ENCODE measurements at regions not wholly inside any gene's neighbourhood (a gene's known extent, or its start where the extent isn't known, plus 50 kb on each side); places are given as distances from the start of the nearest gene placed in this dataset.

DNA sequence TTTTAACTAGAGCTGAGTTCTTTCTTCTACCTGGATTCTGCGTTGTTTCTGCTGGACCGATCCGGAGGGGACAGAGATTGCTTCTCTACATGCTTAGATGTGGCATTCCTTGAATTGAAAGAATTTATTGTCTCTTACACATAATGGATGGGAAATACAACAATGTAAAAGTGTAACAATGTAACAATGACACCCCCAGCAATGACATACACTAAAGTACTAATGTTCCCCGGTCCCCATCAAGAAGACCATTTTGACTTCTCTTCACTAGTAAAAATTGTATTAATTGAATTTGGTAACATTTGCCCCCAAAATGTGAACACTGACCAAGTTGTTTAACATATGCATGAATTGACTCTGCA is 760.2 kb downstream of the TAF11L14 start:
- H3K27me3 ChIP-seq (ENCODE audit: control insufficient read depth in 1 of 2, insufficient read depth in 2 of 2, low read length in 2 of 2), result no peaks in the 10 kb centered on the region
- BruUV-seq (replicated peaks), result no TSS peak
- ChIA-PET CTCF (ENCODE audit: low intra/inter-chr PET ratio, low total read pairs) (interaction anchor here (0.8 kb wide), 1 partner anchor 304 kb away, joined by 5 read pairs; no protein-coding TSS in a partner anchor), POLR2A (no interaction called here)
- 3% methylated on average over 4 of the region's 4 CpGs for WGBS (ENCODE audit: low lambda C conversion rate)
- H3K27ac ChIP-seq (ENCODE audit: extremely low read length, insufficient read depth, low read length), result no peak overlapping the region
- H4K20me1 ChIP-seq (ENCODE audit: insufficient read depth, low read length), result no peaks in the 10 kb centered on the region
- DNase-seq (ENCODE audit: low spot score), result no peak
- intact Hi-C loops (cut with micrococcal nuclease; ENCODE audit: unreplicated experiment), result loop anchor here (1.0 to 10.0 kb wide), 2 partner anchors 304 to 1210 kb away; no protein-coding TSS in a partner anchor
- H3K4me2 ChIP-seq (ENCODE audit: low read depth, low read length), result no peak overlapping the region
- no peak for FAIRE-seq
- no peak for ATAC-seq
- TF ChIP-seq RFXAP (CRISPR knock-in tag; IDR thresholded peaks at IDR 0.05; ENCODE audit: borderline replicate concordance), result no peak
- TF ChIP-seq ZNF451 (CRISPR knock-in tag; IDR thresholded peaks at IDR 0.05), result no peak
- TF ChIP-seq ZNF781 (CRISPR knock-in tag; IDR thresholded peaks at IDR 0.05; ENCODE audit: borderline replicate concordance, not compliant biosample characterization), result no peak
- TF ChIP-seq, protein P1, sequence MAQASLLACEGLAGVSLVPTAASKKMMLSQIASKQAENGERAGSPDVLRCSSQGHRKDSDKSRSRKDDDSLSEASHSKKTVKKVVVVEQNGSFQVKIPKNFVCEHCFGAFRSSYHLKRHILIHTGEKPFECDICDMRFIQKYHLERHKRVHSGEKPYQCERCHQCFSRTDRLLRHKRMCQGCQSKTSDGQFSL (CRISPR knock-in tag; IDR thresholded peaks at IDR 0.05), result no peak
- TF ChIP-seq PRPF4 (IDR thresholded peaks at IDR 0.05; ENCODE audit: low read depth, low read length, poor library complexity, severe bottlenecking), result no peak
- TF ChIP-seq ISX (CRISPR knock-in tag; conservative IDR thresholded peaks at IDR 0.05), result no peak
- no peak for TF ChIP-seq TBL1XR1 (IDR thresholded peaks at IDR 0.05; ENCODE audit: borderline replicate concordance, low read length, partially characterized antibody)
- TF ChIP-seq, protein P2, sequence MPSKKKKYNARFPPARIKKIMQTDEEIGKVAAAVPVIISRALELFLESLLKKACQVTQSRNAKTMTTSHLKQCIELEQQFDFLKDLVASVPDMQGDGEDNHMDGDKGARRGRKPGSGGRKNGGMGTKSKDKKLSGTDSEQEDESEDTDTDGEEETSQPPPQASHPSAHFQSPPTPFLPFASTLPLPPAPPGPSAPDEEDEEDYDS (CRISPR knock-in tag; IDR thresholded peaks at IDR 0.05), result no peak
- no peak for TF ChIP-seq ZFP90 (CRISPR knock-in tag; IDR thresholded peaks at IDR 0.05; ENCODE audit: borderline replicate concordance)
- TF ChIP-seq HNRNPUL1 (IDR thresholded peaks at IDR 0.05; ENCODE audit: low read depth, low read length), result no peak
- TF ChIP-seq NBN (conservative IDR thresholded peaks at IDR 0.05), result no peak
- TF ChIP-seq NFE2 (CRISPR knock-in tag; IDR thresholded peaks at IDR 0.05), result no peak
- TF ChIP-seq ZNF883 (CRISPR knock-in tag; IDR thresholded peaks at IDR 0.05; ENCODE audit: not compliant biosample characterization), result no peak
- no peak for TF ChIP-seq REXO4 (CRISPR knock-in tag; IDR thresholded peaks at IDR 0.05; ENCODE audit: borderline replicate concordance)
- no peaks in the 10 kb centered on the region for H3K79me2 ChIP-seq (ENCODE audit: insufficient read depth, low read length)
- no peaks in the 10 kb centered on the region for H3K9me3 ChIP-seq (ENCODE audit: low read length)
- no peak overlapping the region for H2AFZ ChIP-seq (ENCODE audit: low read length)
- no peak overlapping the region for H3K4me3 ChIP-seq (replicated peaks in 1 of 3; ENCODE audit: insufficient read depth in 1 of 3, low read depth in 2 of 3, low read length in 3 of 3)
- H3K36me3 ChIP-seq (replicated peaks in 1 of 2; ENCODE audit: control insufficient read depth in 1 of 2, insufficient read depth in 2 of 2, low read length in 2 of 2), result no peaks in the 10 kb centered on the region
- no peaks in the 10 kb centered on the region for H3K4me1 ChIP-seq (ENCODE audit: insufficient read depth, low read length)
- H3K9ac ChIP-seq (ENCODE audit: insufficient read depth, low read depth, low read length), result no peak overlapping the region
- in situ Hi-C loops (cut with HindIII; ENCODE audit: extremely low pct_ligation_motif_present, low pct_unique_long_range_greater_than_20kb), result no loop called here

Measured in HepG2 (cell line).